Vagina (tissue), 2 donors: ENCODE measurements at regions not wholly inside any gene's neighbourhood (a gene's known extent, or its start where the extent isn't known, plus 50 kb on each side); places are given as distances from the start of the nearest gene placed in this dataset.

Source experiments
- CTCF ChIP-seq, 3 experiments: fragments of 450-650 bp in 2 of 3; fragments of 200-600 bp in 1 of 3; sonication (generic) in 1 of 3; IDR thresholded peaks; one replicate each; pipeline ENCODE4 v1.5.1; 2017 to 2019; ENCODE audit warnings: antibody characterized with exemption in 3 of 3, mild to moderate bottlenecking in 2 of 3, moderate library complexity in 2 of 3
- POLR2A ChIP-seq, 2 donors: fragments of 450-650 bp; IDR thresholded peaks; one replicate each; pipeline ENCODE4 v1.6.1; 2017; ENCODE audit warnings: antibody characterized with exemption in 2 of 2, mild to moderate bottlenecking in 2 of 2, moderate library complexity in 2 of 2
- POLR2AphosphoS5 ChIP-seq, 2 donors: sonication (generic); formaldehyde crosslinking; IDR thresholded peaks; one replicate each; pipeline ENCODE4 v1.9.0; 2017; ENCODE audit warnings: antibody characterized with exemption in 2 of 2, mild to moderate bottlenecking in 2 of 2, low read depth in 1 of 2; ENCODE audit not compliant: insufficient read depth in 1 of 2

- no peak for TF ChIP-seq CTCF (IDR thresholded peaks at IDR 0.05)
- TF ChIP-seq POLR2A (IDR thresholded peaks at IDR 0.05), result no peak
- TF ChIP-seq POLR2AphosphoS5 (IDR thresholded peaks at IDR 0.05; ENCODE audit: insufficient read depth in 1 of 2, low read depth in 1 of 2), result no peak
Measured at GRCh38 chr16:86289907-86290306, 220.4 kb upstream of the FOXF1 start.
